ENCODE measurements at regions not wholly inside any gene's neighbourhood (a gene's known extent, or its start where the extent isn't known, plus 50 kb on each side); places are given as distances from the start of the nearest gene placed in this dataset.

- H3K4me1 Mint-ChIP-seq (ENCODE audit: low read depth) = no peaks in the 10 kb centered on the region
- H3K36me3 Mint-ChIP-seq = no peaks in the 10 kb centered on the region
- no peaks in the 10 kb centered on the region for H3K9me3 Mint-ChIP-seq (ENCODE audit: low read depth)
- H3K27ac Mint-ChIP-seq = no peak overlapping the region
- H3K4me3 Mint-ChIP-seq = no peak overlapping the region
- H3K27me3 Mint-ChIP-seq = peaks cover 13% of the 10 kb centered on the region
These were observed 452.7 kb downstream of the HINT1 start for GRCh38 chr5:130712324-130712723.

- no peaks in the 10 kb centered on the region for H3K9me3 Mint-ChIP-seq (ENCODE audit: low read depth)
- peaks cover 13% of the 10 kb centered on the region for H3K27me3 Mint-ChIP-seq
- H3K4me1 Mint-ChIP-seq (ENCODE audit: low read depth) = no peaks in the 10 kb centered on the region
- H3K36me3 Mint-ChIP-seq = no peaks in the 10 kb centered on the region
- H3K4me3 Mint-ChIP-seq = no peak overlapping the region
- H3K27ac Mint-ChIP-seq = no peak overlapping the region
These were observed 454.5 kb downstream of the HINT1 start for GRCh38 chr5:130710596-130710995.

GRCh38 chr5:130708754-130709153 is 456.3 kb downstream of the HINT1 start:
- peaks cover 7% of the 10 kb centered on the region for H3K27me3 Mint-ChIP-seq
- no peaks in the 10 kb centered on the region for H3K4me1 Mint-ChIP-seq (ENCODE audit: low read depth)
- no peak overlapping the region for H3K27ac Mint-ChIP-seq
- no peaks in the 10 kb centered on the region for H3K9me3 Mint-ChIP-seq (ENCODE audit: low read depth)
- no peaks in the 10 kb centered on the region for H3K36me3 Mint-ChIP-seq
- no peak overlapping the region for H3K4me3 Mint-ChIP-seq

- no peaks in the 10 kb centered on the region for H3K4me1 Mint-ChIP-seq (ENCODE audit: low read depth)
- H3K27ac Mint-ChIP-seq = no peak overlapping the region
- H3K27me3 Mint-ChIP-seq = peaks cover 8% of the 10 kb centered on the region
- H3K36me3 Mint-ChIP-seq = no peaks in the 10 kb centered on the region
- H3K4me3 Mint-ChIP-seq = no peak overlapping the region
- peaks cover 1% of the 10 kb centered on the region for H3K9me3 Mint-ChIP-seq (ENCODE audit: low read depth)
These were observed 458.4 kb downstream of the HINT1 start for GRCh38 chr5:130706696-130707095.

GRCh38 chr5:130705368-130705767 is 459.7 kb downstream of the HINT1 start:
- peaks cover 6% of the 10 kb centered on the region for H3K27me3 Mint-ChIP-seq
- H3K9me3 Mint-ChIP-seq (ENCODE audit: low read depth) = peaks cover 9% of the 10 kb centered on the region
- H3K27ac Mint-ChIP-seq = no peak overlapping the region
- H3K4me1 Mint-ChIP-seq (ENCODE audit: low read depth) = no peaks in the 10 kb centered on the region
- no peak overlapping the region for H3K4me3 Mint-ChIP-seq
- H3K36me3 Mint-ChIP-seq = no peaks in the 10 kb centered on the region

- no peaks in the 10 kb centered on the region for H3K4me1 Mint-ChIP-seq (ENCODE audit: low read depth)
- no peak overlapping the region for H3K27ac Mint-ChIP-seq
- H3K9me3 Mint-ChIP-seq (ENCODE audit: low read depth) = no peaks in the 10 kb centered on the region
- no peak overlapping the region for H3K4me3 Mint-ChIP-seq
- no peaks in the 10 kb centered on the region for H3K36me3 Mint-ChIP-seq
- peaks cover 9% of the 10 kb centered on the region for H3K27me3 Mint-ChIP-seq
These were observed 471.5 kb downstream of the HINT1 start for GRCh38 chr5:130693509-130693908.

GRCh38 chr5:130692770-130693169 is 472.3 kb downstream of the HINT1 start:
- H3K9me3 Mint-ChIP-seq (ENCODE audit: low read depth) = no peaks in the 10 kb centered on the region
- H3K27me3 Mint-ChIP-seq = peaks cover 12% of the 10 kb centered on the region
- no peaks in the 10 kb centered on the region for H3K4me1 Mint-ChIP-seq (ENCODE audit: low read depth)
- H3K27ac Mint-ChIP-seq = no peak overlapping the region
- H3K4me3 Mint-ChIP-seq = no peak overlapping the region
- no peaks in the 10 kb centered on the region for H3K36me3 Mint-ChIP-seq

- H3K9me3 Mint-ChIP-seq (ENCODE audit: low read depth) = no peaks in the 10 kb centered on the region
- peaks cover 13% of the 10 kb centered on the region for H3K27me3 Mint-ChIP-seq
- H3K4me3 Mint-ChIP-seq = no peak overlapping the region
- H3K36me3 Mint-ChIP-seq = no peaks in the 10 kb centered on the region
- no peak overlapping the region for H3K27ac Mint-ChIP-seq
- no peaks in the 10 kb centered on the region for H3K4me1 Mint-ChIP-seq (ENCODE audit: low read depth)
These were observed 475.2 kb downstream of the HINT1 start for GRCh38 chr5:130689831-130690230.

GRCh38 chr5:130687085-130687733 is 477.8 kb downstream of the HINT1 start:
- no peak overlapping the region for H3K4me3 Mint-ChIP-seq
- H3K27ac Mint-ChIP-seq = no peak overlapping the region
- no peaks in the 10 kb centered on the region for H3K36me3 Mint-ChIP-seq
- H3K9me3 Mint-ChIP-seq (ENCODE audit: low read depth) = no peaks in the 10 kb centered on the region
- H3K4me1 Mint-ChIP-seq (ENCODE audit: low read depth) = no peaks in the 10 kb centered on the region
- H3K27me3 Mint-ChIP-seq = peaks cover 13% of the 10 kb centered on the region

GRCh38 chr5:130678637-130679036 is 486.4 kb downstream of the HINT1 start:
- H3K27ac Mint-ChIP-seq = no peak overlapping the region
- H3K9me3 Mint-ChIP-seq (ENCODE audit: low read depth) = no peaks in the 10 kb centered on the region
- H3K27me3 Mint-ChIP-seq = peaks cover 4% of the 10 kb centered on the region
- H3K36me3 Mint-ChIP-seq = no peaks in the 10 kb centered on the region
- no peaks in the 10 kb centered on the region for H3K4me1 Mint-ChIP-seq (ENCODE audit: low read depth)
- H3K4me3 Mint-ChIP-seq = no peak overlapping the region

- H3K4me3 Mint-ChIP-seq = no peak overlapping the region
- H3K36me3 Mint-ChIP-seq = no peaks in the 10 kb centered on the region
- no peaks in the 10 kb centered on the region for H3K4me1 Mint-ChIP-seq (ENCODE audit: low read depth)
- H3K9me3 Mint-ChIP-seq (ENCODE audit: low read depth) = no peaks in the 10 kb centered on the region
- H3K27me3 Mint-ChIP-seq = peaks cover 11% of the 10 kb centered on the region
- no peak overlapping the region for H3K27ac Mint-ChIP-seq
These were observed 498.6 kb downstream of the HINT1 start for GRCh38 chr5:130666462-130666861.

GRCh38 chr5:130652176-130652575 is 512.9 kb downstream of the HINT1 start:
- H3K27ac Mint-ChIP-seq = no peak overlapping the region
- no peaks in the 10 kb centered on the region for H3K36me3 Mint-ChIP-seq
- H3K4me1 Mint-ChIP-seq (ENCODE audit: low read depth) = no peaks in the 10 kb centered on the region
- no peaks in the 10 kb centered on the region for H3K9me3 Mint-ChIP-seq (ENCODE audit: low read depth)
- no peak overlapping the region for H3K4me3 Mint-ChIP-seq
- H3K27me3 Mint-ChIP-seq = peaks cover 7% of the 10 kb centered on the region

GRCh38 chr5:130651440-130651839 is 513.6 kb downstream of the HINT1 start:
- Mint-ChIP-seq H3K27ac (no peak overlapping the region), H3K4me3 (no peak overlapping the region), H3K36me3 (no peaks in the 10 kb centered on the region), H3K4me1 (ENCODE audit: low read depth) (no peaks in the 10 kb centered on the region), H3K9me3 (ENCODE audit: low read depth) (no peaks in the 10 kb centered on the region), H3K27me3 (peaks cover 12% of the 10 kb centered on the region)

GRCh38 chr5:130643321-130643720 is 521.7 kb downstream of the HINT1 start:
- H3K27me3 Mint-ChIP-seq = peaks cover 9% of the 10 kb centered on the region
- no peaks in the 10 kb centered on the region for H3K36me3 Mint-ChIP-seq
- no peak overlapping the region for H3K4me3 Mint-ChIP-seq
- no peak overlapping the region for H3K27ac Mint-ChIP-seq
- H3K9me3 Mint-ChIP-seq (ENCODE audit: low read depth) = peaks cover 5% of the 10 kb centered on the region
- H3K4me1 Mint-ChIP-seq (ENCODE audit: low read depth) = no peaks in the 10 kb centered on the region

- H3K27me3 Mint-ChIP-seq = peaks cover 9% of the 10 kb centered on the region
- peaks cover 5% of the 10 kb centered on the region for H3K9me3 Mint-ChIP-seq (ENCODE audit: low read depth)
- H3K4me3 Mint-ChIP-seq = no peak overlapping the region
- no peak overlapping the region for H3K27ac Mint-ChIP-seq
- H3K4me1 Mint-ChIP-seq (ENCODE audit: low read depth) = no peaks in the 10 kb centered on the region
- H3K36me3 Mint-ChIP-seq = no peaks in the 10 kb centered on the region
These were observed 522.6 kb downstream of the HINT1 start for GRCh38 chr5:130642461-130642860.

GRCh38 chr5:130627145-130627544 is 537.9 kb downstream of the HINT1 start:
- Mint-ChIP-seq H3K4me1 (ENCODE audit: low read depth) (no peaks in the 10 kb centered on the region), H3K27me3 (no peaks in the 10 kb centered on the region), H3K9me3 (ENCODE audit: low read depth) (peaks cover 4% of the 10 kb centered on the region), H3K4me3 (no peak overlapping the region), H3K36me3 (no peaks in the 10 kb centered on the region), H3K27ac (no peak overlapping the region)
